Fibroblast of lung (primary cell): ENCODE measurements at regions not wholly inside any gene's neighbourhood (a gene's known extent, or its start where the extent isn't known, plus 50 kb on each side); places are given as distances from the start of the nearest gene placed in this dataset.

ENCODE experiments used
- DNase-seq, 2 donors: peaks; one replicate each; pipeline versions ENCODE4 v3.0.0 to v3.0.0-alpha.2; 2010; ENCODE audit warnings: low read depth in 2 of 2
- H2AFZ ChIP-seq: 2 replicates; pipeline ENCODE4 v1.5.1; 2012; ENCODE audit warnings: low read length, control low read depth, inconsistent platforms
- H3K27ac ChIP-seq: 2 replicates; pipeline ENCODE4 v1.5.1; 2011; ENCODE audit warnings: low read length, control low read depth; ENCODE audit not compliant: insufficient read depth
- H3K27me3 ChIP-seq: 2 replicates; pipeline ENCODE4 v1.5.1; 2011; ENCODE audit warnings: mild to moderate bottlenecking, low read length; ENCODE audit not compliant: control insufficient read depth, insufficient read depth
- H3K36me3 ChIP-seq: 2 replicates; pipeline ENCODE4 v1.5.1; 2011; ENCODE audit warnings: low read length; ENCODE audit not compliant: control insufficient read depth, insufficient read depth
- H3K4me1 ChIP-seq: 2 replicates; pipeline ENCODE4 v1.5.1; 2011; ENCODE audit warnings: low read length; ENCODE audit not compliant: control insufficient read depth, insufficient read depth; ENCODE audit errors: extremely low read depth
- H3K4me2 ChIP-seq: 2 replicates; pipeline ENCODE4 v1.5.1; 2011; ENCODE audit warnings: low read length, control low read depth; ENCODE audit not compliant: insufficient read depth; ENCODE audit errors: extremely low read depth
- H3K4me3 ChIP-seq, 4 experiments: fragments of 200-600 bp in 1 of 4; sonication (generic) in 1 of 4; replicated peaks in 1 of 4; 2 replicates each; pipeline ENCODE4 v1.5.1; 2011 to 2016; ENCODE audit warnings: low read length in 4 of 4, low read depth in 3 of 4, mild to moderate bottlenecking in 3 of 4, control low read depth in 2 of 4, inconsistent platforms in 1 of 4, mixed read lengths in 1 of 4; ENCODE audit not compliant: insufficient read depth in 1 of 4; ENCODE audit errors: control extremely low read depth in 1 of 4
- H3K79me2 ChIP-seq: 2 replicates; pipeline ENCODE4 v1.5.1; 2012; ENCODE audit warnings: mild to moderate bottlenecking, low read length, inconsistent platforms; ENCODE audit not compliant: control insufficient read depth, insufficient read depth
- H3K9ac ChIP-seq: 2 replicates; pipeline ENCODE4 v1.5.1; 2011; ENCODE audit warnings: mild to moderate bottlenecking, low read length, control low read depth; ENCODE audit not compliant: insufficient read depth
- H3K9me3 ChIP-seq: 2 replicates; pipeline ENCODE4 v1.5.1; 2012; ENCODE audit warnings: low read depth, low read length; ENCODE audit not compliant: control insufficient read depth, insufficient read depth
- H4K20me1 ChIP-seq: 2 replicates; pipeline ENCODE4 v1.5.1; 2011; ENCODE audit warnings: low read length; ENCODE audit not compliant: control insufficient read depth, insufficient read depth; ENCODE audit errors: extremely low read depth
- EZH2 ChIP-seq: IDR thresholded peaks from 2 replicates; pipeline ENCODE4 v1.5.1; 2012; ENCODE audit warnings: low read length, control low read depth, mild to moderate bottlenecking; ENCODE audit errors: missing control alignments
- TF ChIP-seq, protein P1 (sequence below), 2 donors: IDR thresholded peaks in 1 of 2; conservative IDR thresholded peaks in 1 of 2; 1 replicate in 1 of 2; 2 replicates in 1 of 2; pipeline ENCODE4 v1.5.1; 2011 to 2012; ENCODE audit warnings: low read length in 2 of 2, control low read depth in 1 of 2, inconsistent platforms in 1 of 2, low read depth in 1 of 2, mild to moderate bottlenecking in 1 of 2

DNA sequence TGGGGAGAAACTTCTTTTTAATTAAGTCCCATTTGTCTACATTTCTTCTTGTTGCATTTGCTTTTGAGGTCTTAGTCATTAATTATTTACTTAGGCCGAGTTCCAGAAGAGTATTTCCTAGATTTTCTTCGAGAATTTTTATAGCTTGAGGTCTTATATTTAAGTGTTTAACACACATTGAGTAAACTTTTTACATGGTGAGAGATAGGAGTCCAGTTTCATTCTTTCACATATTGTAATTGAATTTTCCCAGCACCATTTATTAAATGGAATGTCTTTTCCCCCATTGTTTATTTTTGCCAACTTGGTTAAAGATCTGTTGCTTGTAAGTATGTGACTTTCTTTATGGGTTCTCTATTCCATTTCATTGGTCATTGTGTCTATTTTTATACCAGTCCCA is 1344.0 kb upstream of the RAG2 start:
- Histone ChIP-seq H4K20me1 (no peaks in the 10 kb centered on the region), H3K36me3 (no peaks in the 10 kb centered on the region), H2AFZ (no peak overlapping the region), H3K79me2 (no peaks in the 10 kb centered on the region), H3K27me3 (no peaks in the 10 kb centered on the region), H3K9me3 (no peaks in the 10 kb centered on the region), H3K27ac (no peak overlapping the region), H3K4me1 (no peaks in the 10 kb centered on the region), H3K4me2 (no peak overlapping the region), H3K4me3 (no peak overlapping the region), H3K9ac (no peak overlapping the region)
- no peak for TF ChIP-seq EZH2
- TF ChIP-seq, protein P1, sequence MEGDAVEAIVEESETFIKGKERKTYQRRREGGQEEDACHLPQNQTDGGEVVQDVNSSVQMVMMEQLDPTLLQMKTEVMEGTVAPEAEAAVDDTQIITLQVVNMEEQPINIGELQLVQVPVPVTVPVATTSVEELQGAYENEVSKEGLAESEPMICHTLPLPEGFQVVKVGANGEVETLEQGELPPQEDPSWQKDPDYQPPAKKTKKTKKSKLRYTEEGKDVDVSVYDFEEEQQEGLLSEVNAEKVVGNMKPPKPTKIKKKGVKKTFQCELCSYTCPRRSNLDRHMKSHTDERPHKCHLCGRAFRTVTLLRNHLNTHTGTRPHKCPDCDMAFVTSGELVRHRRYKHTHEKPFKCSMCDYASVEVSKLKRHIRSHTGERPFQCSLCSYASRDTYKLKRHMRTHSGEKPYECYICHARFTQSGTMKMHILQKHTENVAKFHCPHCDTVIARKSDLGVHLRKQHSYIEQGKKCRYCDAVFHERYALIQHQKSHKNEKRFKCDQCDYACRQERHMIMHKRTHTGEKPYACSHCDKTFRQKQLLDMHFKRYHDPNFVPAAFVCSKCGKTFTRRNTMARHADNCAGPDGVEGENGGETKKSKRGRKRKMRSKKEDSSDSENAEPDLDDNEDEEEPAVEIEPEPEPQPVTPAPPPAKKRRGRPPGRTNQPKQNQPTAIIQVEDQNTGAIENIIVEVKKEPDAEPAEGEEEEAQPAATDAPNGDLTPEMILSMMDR (conservative IDR thresholded peaks at IDR 0.05 in 1 of 2, IDR thresholded peaks at IDR 0.05 in 1 of 2; ENCODE audit: low read depth in 1 of 2, low read length in 2 of 2), result no peak
- peak; percentile 8 to 30 for DNase-seq

DNA sequence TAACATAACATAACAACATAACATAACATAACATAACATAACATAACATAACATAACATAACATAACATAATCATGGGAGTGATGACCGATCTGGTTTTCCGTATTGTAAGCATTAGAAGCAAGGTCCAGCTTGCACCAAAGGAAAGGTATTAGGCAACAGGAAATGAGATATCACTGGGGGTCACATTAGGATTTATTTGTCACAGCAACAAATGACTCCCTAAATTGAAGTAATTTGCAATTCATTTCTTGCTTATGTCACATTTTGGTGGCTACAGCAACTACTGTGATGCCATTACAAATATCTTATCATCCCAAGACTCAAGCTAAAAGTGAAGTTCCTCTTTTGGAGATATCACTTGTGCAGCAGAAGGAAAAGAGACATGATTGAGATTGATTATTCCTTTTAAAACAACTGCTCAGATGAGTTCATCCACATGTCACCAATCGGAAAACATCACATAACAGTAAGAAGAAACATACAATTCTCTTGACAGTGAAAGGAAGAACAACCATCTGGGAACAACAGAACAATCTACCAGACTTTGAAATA is 1331.1 kb upstream of the RAG2 start:
- Histone ChIP-seq H3K4me3 (no peak overlapping the region), H2AFZ (no peak overlapping the region), H3K4me1 (no peaks in the 10 kb centered on the region), H3K4me2 (no peak overlapping the region), H4K20me1 (no peaks in the 10 kb centered on the region), H3K27me3 (no peaks in the 10 kb centered on the region), H3K36me3 (no peaks in the 10 kb centered on the region), H3K9ac (no peak overlapping the region), H3K79me2 (no peaks in the 10 kb centered on the region), H3K9me3 (no peaks in the 10 kb centered on the region), H3K27ac (no peak overlapping the region)
- no peak for DNase-seq
- TF ChIP-seq, protein P1 (conservative IDR thresholded peaks at IDR 0.05 in 1 of 2, IDR thresholded peaks at IDR 0.05 in 1 of 2; ENCODE audit: low read depth in 1 of 2, low read length in 2 of 2), result no peak
- TF ChIP-seq EZH2, result no peak

DNA sequence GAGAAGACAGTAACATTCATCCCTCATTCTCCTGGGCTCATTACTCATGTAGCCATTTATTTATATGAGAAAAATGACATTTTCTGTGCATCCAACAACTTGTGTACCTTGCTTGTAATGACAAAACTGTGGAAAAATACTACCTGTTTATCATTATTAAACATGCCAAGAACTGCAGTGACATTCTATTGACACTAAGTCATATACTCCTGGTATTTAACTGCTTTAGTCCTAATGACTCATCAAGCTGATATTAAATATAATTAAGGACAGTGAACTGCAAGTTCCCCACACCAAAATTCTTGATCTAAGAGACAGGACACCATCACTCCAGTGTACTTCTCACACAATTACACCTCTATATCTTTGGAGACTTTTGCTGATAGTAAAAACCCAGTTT is 1328.7 kb upstream of the RAG2 start:
- no peaks in the 10 kb centered on the region for H3K27me3 ChIP-seq
- H3K79me2 ChIP-seq, result no peaks in the 10 kb centered on the region
- TF ChIP-seq, protein P1 (conservative IDR thresholded peaks at IDR 0.05 in 1 of 2, IDR thresholded peaks at IDR 0.05 in 1 of 2; ENCODE audit: low read depth in 1 of 2, low read length in 2 of 2), result no peak
- TF ChIP-seq EZH2, result no peak
- H3K9ac ChIP-seq, result no peak overlapping the region
- H3K4me2 ChIP-seq, result no peak overlapping the region
- no peaks in the 10 kb centered on the region for H3K4me1 ChIP-seq
- no peak overlapping the region for H3K4me3 ChIP-seq
- no peaks in the 10 kb centered on the region for H4K20me1 ChIP-seq
- no peaks in the 10 kb centered on the region for H3K9me3 ChIP-seq
- peak in 1 of 2 donors; percentile 10 for DNase-seq
- H3K27ac ChIP-seq, result no peak overlapping the region
- H2AFZ ChIP-seq, result no peak overlapping the region
- no peaks in the 10 kb centered on the region for H3K36me3 ChIP-seq
